ENCODE measurements at regions not wholly inside any gene's neighbourhood (a gene's known extent, or its start where the extent isn't known, plus 50 kb on each side); places are given as distances from the start of the nearest gene placed in this dataset.

DNA sequence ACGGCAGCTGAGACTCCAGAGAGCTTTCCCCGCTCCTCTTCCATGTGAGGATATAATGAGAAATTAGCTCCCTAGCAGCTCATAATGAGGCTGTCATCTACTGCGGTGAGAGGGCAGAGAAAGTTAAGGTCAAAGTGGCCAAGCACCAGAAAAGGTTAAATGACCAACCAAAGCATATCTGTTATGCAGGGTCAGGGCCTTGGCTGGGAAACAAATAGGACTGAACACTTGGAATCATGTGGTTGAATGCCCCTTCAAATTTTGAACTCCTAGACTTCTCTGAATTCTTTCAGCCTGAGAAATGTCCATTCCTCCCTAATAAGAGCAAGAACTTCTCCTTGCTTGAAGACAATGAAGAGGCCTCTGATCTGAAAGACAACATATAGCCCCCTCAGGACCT, 115.9 kb downstream of the TM2D1 start:
- Histone ChIP-seq H3K4me1 (ENCODE audit: insufficient read depth, low read length) (peaks cover 2% of the 10 kb centered on the region; the same call in 1 of the 2 replicates), H2BK12ac (ENCODE audit: insufficient read length, low read depth, low read length) (no peak overlapping the region), H3K4me2 (ENCODE audit: insufficient read depth, insufficient read length, low read length) (no peak overlapping the region), H3K9ac (ENCODE audit: extremely low read depth, insufficient read length, low read length) (no peak overlapping the region), H4K5ac (ENCODE audit: insufficient read length, low read depth, low read length) (no peak overlapping the region), H3K18ac (ENCODE audit: insufficient read length, low read depth, low read length) (no peak overlapping the region), H2BK15ac (ENCODE audit: low read depth, low read length) (no peak overlapping the region), H2BK20ac (ENCODE audit: low read depth, low read length, poor library complexity, severe bottlenecking) (no peak overlapping the region), H3K14ac (ENCODE audit: insufficient read depth, low read length) (no peak overlapping the region), H2BK120ac (ENCODE audit: low read depth, low read length, poor library complexity, severe bottlenecking) (no peak overlapping the region), H2AFZ (ENCODE audit: low read length) (no peak overlapping the region), H3K4ac (ENCODE audit: low read depth, low read length) (no peak overlapping the region), H4K91ac (ENCODE audit: insufficient read length, low read depth, low read length) (no peak overlapping the region), H3K56ac (ENCODE audit: insufficient read length, low read depth, low read length) (no peak overlapping the region), H3K23ac (ENCODE audit: insufficient read length, low read depth, low read length) (no peak overlapping the region), H2AK5ac (ENCODE audit: insufficient read length, low read length) (no peak overlapping the region), H2BK5ac (ENCODE audit: insufficient read length, low read length) (no peak overlapping the region), H3K9me3 (ENCODE audit: control insufficient read depth, low read depth, low read length) (no peaks in the 10 kb centered on the region), H3T11ph (ENCODE audit: low read length) (no peak overlapping the region), H4K8ac (replicated peaks; ENCODE audit: insufficient read length, low read depth, low read length) (no peak overlapping the region), H3K79me1 (ENCODE audit: insufficient read depth, low read depth, low read length, poor library complexity, severe bottlenecking) (no peaks in the 10 kb centered on the region), H3K27ac (ENCODE audit: insufficient read length, low read depth, low read length) (no peak overlapping the region), H3K79me2 (ENCODE audit: insufficient read depth, low read length) (no peaks in the 10 kb centered on the region), H3K27me3 (ENCODE audit: insufficient read depth, low read length) (no peaks in the 10 kb centered on the region), H4K20me1 (ENCODE audit: control insufficient read depth, insufficient read depth, insufficient read length) (no peaks in the 10 kb centered on the region), H3K23me2 (ENCODE audit: insufficient read length, low read depth, low read length, poor library complexity, severe bottlenecking) (no peaks in the 10 kb centered on the region)
- Mint-ChIP-seq H3K4me3 (no peak overlapping the region), H3K27me3 (ENCODE audit: low read depth) (peaks cover 3% of the 10 kb centered on the region; the same call in 1 of the 2 replicates), H3K9me3 (no peaks in the 10 kb centered on the region), H3K36me3 (ENCODE audit: insufficient read depth in 1 of 3, low read depth in 3 of 3) (no peaks in the 10 kb centered on the region), H3K27ac (no peak overlapping the region), H3K4me1 (peaks cover 5 to 6% of the 10 kb centered on the region in 2 experiments)
- no CpG with 5 or more reads among the region's 3 CpGs for WGBS (ENCODE audit: extremely low coverage, insufficient read length, low lambda C conversion rate)
- no peak for DNase-seq
- TF ChIP-seq, protein P1, sequence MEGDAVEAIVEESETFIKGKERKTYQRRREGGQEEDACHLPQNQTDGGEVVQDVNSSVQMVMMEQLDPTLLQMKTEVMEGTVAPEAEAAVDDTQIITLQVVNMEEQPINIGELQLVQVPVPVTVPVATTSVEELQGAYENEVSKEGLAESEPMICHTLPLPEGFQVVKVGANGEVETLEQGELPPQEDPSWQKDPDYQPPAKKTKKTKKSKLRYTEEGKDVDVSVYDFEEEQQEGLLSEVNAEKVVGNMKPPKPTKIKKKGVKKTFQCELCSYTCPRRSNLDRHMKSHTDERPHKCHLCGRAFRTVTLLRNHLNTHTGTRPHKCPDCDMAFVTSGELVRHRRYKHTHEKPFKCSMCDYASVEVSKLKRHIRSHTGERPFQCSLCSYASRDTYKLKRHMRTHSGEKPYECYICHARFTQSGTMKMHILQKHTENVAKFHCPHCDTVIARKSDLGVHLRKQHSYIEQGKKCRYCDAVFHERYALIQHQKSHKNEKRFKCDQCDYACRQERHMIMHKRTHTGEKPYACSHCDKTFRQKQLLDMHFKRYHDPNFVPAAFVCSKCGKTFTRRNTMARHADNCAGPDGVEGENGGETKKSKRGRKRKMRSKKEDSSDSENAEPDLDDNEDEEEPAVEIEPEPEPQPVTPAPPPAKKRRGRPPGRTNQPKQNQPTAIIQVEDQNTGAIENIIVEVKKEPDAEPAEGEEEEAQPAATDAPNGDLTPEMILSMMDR (conservative IDR thresholded peaks at IDR 0.05) = no peak

Measured in H9 (cell line).